Activated gamma-delta T cell treated with anti-CD3 and anti-CD28 coated beads, Interleukin-2, amount 50 U/mL, for 16 hours (primary cell): ENCODE measurements at regions not wholly inside any gene's neighbourhood (a gene's known extent, or its start where the extent isn't known, plus 50 kb on each side); places are given as distances from the start of the nearest gene placed in this dataset.

ENCODE experiments used
- DNase-seq: peaks from one replicate; pipeline ENCODE4 v3.0.0-alpha.2; 2020; ENCODE audit warnings: low read depth

DNA sequence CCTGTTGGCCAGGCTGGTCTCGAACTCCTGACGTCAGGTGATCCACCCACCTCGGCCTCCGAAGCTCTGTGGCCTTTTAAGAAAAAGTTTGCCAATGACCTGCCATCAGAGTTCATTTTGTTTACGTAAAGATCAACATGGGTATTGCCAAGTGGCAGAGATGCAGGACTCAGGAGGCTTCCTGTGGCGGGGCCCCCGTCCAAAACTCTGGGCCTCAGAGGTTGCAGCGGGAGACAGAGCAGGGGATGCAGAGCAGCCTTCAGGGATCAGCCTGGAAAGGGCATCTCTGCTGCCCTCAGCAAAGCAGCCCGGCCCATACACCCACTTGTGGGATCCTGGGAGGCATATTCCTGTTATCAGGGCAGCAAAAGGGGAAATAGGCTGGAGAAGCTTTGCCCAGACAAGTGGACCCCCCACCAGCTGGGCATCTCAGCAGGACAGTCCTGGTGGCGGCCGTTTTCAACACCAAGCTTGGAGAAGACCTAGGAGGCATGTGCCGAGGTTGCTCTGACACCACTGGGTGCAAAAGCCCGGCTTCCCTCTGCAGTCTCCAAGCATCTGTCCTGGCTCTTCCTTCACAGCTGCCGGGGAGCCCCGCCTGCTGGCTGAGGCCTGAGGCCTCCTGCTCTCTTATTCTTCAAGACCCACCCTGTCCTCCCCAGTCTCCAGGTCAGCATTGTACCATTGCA, 1152.4 kb downstream of the BRD1 start:
- DNase-seq: no peak

DNA sequence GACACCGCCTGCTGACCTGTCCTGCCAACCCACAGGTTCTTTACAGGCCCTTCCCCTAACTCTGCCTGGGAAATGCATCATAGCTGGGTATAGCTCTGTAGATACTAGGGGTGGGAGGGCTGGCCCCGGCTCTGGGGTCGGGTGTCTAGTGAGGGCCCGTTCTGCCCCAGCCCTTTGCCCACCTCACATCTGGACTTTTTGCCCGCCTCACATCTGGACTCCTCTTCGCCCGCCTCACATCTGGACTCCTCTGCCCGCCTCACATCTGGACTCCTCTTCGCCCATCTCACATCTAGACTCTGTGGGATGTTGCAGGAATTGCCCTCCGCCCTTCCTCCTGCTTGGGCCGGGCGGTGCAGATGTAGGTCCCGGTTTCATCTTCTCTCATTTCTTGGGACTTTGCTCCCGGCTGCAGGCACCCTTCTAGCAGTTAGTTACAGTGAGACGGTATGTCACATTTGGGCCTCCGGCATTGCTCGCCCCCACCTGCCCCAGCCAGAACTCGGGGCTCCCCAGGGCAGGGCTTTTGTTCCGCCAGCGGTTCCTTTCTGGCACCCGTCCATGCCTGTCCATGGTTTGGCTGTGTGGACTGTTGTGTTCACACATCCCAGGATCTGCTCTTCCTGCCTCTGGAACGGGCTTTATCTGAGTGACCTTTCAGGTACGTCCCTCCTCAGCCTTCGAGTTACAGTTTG, 1153.7 kb downstream of the BRD1 start:
- no peak for DNase-seq

DNA sequence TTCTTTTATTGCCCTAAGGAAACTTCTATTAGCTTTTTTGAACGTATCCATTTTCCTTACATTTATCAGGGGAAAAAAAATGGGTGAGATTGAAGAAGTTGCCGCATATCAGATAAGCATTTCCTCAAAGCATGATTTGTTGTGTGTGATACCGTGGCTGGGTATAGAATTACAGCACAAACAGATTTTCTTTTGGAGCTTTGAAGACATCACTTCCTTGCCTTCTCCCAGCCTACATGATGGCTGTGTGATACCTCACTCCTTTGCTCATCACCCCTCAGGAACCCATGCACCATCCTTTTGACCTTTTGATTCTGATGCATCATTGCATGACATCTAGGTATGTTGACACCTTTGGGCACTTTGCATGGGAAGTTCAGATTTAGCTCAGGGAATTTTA, 1155.3 kb downstream of the BRD1 start:
- no peak for DNase-seq

DNA sequence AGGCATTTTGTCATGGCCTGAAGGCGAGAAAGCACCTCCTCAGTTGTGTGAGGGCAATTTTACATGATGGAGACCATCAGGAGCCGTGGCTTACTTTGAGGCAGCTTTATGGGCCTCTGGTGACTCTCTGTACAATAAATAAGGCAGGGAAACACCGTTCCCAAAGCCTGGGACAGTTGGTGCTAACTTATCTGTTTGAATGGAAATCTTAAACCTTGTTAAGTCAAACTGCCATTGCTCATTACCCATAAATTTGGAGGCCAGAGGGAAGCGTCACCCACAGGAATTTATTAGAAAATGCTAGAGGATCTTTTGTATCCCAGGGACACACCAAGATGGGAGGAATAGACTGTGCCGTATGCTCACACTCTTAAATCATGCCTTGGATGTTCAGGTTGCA, 1156.9 kb downstream of the BRD1 start:
- DNase-seq: no peak

DNA sequence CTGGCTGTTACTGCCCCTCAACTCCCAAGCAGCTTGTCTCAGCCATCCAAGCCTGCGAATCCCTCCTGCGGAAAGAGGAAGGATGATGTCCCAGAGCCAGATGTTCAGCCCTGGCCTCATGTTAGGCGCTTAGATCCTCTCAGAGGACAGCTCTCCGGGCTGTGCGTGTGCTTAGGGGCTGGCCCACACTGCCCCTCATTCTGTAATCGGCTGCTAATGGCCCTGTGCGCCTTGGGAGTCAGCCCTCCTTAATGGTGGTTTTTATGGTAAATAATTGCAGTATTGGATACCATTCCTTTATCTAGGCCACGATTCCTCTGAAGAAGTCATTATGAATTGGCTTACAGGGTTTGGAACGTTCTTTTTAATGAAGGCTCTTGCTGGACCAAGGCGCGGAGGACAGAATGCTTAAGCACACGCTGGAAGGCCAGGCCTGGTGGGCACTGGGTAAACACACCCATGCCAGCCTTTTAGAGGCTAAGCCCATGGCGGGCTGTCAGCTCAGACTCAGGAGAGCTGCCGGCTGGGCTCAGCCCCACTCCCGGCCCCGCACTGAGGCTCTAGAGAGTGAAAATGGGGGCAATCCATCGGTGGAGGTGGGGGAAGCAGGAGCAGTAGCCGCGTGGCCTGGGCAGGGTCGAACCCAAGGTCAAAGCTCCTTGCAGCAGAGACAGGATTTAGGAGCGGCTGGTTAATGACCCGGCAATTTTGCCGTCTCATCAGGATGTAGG, 1157.5 kb downstream of the BRD1 start:
- no peak for DNase-seq

DNA sequence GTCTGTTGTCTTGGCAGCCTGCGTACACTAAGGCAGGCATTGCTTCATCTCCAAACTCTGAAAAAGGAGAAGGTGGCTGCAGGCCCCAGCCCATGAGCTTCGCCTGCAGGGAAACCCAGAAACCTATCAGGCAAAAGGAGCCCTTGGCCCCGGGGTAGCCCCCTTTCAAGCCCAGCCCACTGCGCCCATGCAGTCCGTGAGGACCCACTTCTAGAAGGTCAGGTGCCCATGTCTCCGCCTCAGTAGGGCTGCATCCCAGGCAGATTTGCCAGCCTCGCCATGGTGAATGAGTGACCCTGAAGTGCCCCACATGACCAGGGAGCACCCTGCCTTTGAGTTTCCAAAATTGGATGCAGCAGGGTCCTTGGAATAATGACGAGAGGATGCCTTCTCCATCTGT, 1158.4 kb downstream of the BRD1 start:
- DNase-seq: no peak

DNA sequence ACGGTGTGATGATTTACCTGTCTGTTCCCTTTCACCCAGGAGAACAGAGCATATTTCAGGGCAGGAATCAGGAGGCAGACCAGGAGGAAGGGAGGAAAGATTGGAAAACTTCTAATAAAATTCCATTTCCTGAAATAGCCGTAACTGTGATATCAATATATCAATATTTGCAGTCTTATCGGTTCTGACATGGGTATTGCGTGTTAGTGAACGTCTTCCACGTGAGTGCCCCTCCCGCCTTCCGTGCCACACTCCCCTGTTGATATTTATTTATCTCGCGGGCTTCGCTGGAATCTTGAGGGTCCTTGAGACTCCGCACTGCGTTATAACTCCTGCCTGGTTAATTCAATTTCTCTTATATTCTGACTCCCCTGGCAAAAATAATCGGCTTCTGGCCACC, 1160.4 kb downstream of the BRD1 start:
- no peak for DNase-seq

DNA sequence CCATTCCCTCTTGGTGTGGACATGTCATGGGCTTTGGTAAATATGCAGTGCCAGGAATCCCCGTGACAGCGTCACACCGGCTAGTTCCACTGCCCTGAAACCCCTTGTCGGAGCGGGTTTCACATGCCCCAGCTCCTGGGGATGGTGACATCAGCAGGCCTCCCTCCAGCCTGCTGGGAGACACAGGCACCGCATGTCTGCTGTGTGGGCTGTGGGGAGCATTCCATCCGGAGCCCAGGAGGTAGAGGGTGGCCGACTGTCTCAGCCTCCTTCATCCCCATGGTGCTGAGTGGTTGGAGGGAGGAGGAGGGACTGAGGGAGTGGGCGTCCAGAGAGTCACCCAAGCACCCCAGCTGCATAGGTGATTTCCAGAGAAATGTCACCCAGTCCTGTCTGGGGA, 1161.1 kb downstream of the BRD1 start:
- no peak for DNase-seq

DNA sequence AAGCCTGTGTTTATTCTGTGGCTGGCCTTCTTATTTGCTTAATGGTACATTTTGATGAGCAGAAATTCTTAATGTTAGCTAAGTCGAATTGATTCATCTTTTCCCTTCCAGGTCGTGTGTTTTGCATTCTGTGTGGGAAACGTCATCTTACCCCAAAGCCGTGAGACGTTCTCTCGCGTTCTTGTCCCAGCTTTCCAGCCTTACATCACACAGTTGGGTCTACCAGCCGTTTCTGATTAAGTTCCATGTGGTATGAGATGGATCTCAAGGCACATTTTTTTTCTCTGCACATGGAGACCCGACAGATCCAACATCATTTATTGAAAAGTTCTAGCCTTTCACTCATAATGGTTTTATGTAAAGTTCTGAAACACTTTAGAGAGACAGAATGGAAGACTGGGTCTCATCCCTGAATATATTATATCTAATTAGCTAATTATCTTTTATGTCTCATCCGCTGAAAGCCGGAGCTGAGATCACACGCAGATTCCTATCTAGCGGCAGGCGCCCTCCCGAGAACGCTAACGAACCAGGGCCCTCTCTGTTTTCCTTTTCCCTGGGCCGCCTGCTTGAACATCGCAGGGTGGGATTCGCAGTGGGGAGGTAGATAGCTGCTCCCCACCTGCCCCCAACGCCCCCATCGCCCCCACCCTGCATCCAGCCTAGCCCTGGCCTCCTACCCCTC, 1162.2 kb downstream of the BRD1 start:
- DNase-seq: no peak

DNA sequence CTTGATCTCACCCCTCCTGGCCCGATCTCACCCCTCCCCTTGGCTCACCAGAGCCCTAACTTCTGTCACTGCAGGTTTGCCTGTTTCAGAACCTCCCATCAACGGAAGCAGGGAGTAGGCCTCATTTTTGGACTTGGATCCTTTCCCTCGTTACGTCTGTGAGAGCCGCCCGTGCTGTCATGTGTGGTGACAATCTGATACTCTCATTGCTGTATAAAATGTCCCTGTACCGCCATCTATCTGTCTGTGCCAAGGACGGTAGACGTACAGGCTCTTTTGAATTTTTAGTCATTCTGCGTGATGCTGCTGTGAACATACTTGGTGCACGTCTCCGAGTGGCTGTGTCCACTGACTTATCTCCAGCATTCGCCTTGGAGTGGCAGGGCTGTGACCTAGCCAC, 1163.1 kb downstream of the BRD1 start:
- DNase-seq: no peak

DNA sequence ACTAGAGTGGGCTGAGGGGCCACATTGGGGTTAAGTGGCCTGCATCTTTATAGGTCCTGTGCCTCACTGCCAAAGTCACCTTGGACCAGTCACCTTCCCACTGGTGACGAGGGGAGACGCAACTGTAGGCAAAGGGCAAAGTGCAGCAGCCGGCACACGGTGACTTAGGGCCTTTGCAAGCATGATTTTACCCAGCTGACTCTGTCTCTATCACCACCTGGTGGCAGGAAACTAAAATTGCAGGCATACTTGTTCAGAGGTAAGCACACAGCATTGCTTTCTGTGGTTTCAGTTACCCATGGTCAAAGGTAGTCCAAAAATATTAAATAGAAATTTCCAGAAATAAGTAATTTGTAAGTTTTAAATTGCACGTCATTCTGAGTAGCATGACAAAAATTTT, 1164.4 kb downstream of the BRD1 start:
- DNase-seq: no peak

DNA sequence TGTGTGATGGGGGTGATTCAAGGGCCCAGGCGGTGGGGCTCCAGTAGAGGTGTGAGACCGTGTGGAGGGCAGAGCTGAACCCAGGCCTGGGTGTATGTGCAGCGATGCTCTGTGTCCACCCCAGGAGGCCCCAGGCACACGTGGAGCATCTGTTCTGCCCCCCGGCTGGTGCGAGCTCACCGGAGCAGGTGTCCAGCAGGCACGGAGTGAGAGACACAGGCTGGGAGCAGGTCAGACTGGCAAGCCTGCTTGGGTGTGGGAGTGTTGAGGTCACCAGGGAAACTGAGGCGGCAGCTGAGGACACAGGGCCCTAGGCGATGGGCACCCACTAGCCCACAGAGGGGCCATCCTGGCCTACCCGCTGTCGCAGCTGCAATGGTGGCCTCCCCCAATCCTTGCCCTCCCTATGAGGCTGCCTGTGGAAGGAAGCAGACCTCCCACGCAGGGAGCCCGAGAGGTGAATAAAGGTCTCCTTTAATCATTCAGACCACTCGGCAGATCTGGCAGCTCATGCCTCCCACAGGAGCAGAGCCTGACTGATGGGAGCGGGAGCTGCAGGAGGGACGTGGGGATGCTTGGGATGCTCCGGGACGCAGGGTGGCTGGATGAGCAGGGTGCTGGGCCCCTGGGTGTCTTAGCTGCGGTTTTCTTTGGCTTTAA, 1165.1 kb downstream of the BRD1 start:
- no peak for DNase-seq

DNA sequence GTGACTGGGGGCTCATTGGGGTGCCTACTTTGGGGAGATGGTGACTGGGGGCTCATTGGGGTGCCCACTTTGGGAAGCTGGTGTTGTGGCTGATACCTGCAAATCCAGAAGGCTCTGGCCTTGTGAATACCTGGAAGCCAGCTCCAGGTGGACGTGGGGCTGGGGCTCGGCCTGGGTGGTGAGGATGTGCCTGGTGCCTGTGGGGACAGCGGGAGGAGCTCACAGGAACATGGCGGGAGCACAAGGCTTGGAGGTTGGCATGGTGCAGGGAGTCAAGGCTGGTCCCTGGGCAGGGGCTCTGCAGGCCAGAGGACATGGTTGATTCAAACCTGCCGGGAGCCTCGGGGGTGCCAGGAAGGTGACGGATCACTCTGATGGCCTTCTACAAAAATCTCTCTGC, 1165.7 kb downstream of the BRD1 start:
- no peak for DNase-seq

DNA sequence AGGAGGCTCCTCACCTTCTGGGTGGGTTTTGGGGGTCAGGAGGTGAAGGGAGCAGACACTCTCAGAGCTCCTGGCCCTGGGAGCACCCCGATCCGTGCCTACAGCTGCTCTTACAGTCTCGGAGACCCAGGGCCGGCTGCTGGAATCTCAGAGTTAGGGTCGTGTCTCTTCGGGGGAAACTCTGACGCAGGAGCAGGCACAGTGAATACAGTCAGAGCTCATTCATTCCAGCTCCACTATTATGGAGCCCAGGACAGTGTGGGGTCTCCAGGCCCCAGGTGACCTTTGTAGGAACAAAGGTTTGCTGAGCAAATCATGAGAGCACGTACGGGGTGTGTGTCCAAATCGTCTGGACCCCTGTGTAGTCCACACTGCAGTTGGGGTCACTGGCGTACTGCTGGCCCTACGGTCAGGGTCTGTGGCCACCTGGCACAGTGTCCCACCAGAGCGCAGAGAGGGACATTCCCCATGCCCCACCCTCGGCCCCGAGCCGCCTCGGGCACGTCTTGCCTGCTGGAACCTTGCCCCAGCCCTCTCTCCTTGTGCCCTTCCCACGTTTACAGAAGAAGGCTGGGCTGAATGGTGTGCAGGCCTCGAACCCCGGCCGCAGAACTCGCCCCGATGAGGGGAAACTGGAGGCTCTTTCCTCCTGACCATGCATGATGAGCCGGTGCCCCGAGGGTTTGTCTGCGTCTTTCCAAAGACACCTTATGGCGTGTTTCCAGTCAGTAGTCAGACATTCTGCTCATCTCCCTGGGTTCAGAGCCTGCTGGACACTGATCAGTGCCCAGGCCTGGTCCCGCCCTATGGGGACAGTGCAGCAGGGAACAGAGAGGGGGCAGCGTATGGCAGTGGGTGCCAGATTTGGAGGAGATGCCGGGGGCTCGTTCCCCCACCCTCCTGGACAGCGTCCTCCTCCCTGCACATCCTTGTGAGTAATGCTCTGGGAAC, 1166.6 kb downstream of the BRD1 start:
- DNase-seq: no peak

DNA sequence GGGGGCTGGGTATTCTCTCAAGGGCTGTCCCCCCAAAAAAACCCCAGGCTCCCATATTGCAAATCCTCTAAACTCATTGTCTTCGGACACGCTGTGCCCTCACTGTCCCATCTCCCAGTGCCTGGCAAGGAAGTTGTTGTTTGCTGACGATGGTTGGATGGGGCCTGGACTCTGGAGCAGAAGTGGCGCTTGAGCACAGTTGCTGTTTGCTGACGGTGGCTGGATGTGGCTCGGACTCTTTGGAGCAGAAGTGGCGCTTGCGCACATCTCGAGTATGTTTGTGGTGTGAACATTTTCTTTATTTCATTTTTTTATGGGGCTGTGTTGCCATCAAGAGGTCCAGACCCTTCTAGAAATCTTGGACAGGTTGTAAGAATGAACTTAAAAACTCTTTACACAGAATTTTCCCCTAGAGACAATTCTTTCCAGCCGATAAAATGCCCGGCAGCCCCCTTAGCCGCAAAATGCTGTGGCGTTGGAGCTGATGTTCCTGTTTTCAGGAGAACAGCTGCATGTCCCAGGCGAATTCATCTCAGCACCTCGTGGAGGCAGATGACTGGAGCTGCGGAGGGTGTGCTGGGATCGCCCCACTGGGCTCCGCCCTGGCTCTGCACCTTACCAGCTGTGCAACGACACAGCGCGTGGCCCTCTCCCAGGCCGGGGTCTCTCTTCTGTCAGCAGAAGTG, 1167.4 kb downstream of the BRD1 start:
- no peak for DNase-seq

DNA sequence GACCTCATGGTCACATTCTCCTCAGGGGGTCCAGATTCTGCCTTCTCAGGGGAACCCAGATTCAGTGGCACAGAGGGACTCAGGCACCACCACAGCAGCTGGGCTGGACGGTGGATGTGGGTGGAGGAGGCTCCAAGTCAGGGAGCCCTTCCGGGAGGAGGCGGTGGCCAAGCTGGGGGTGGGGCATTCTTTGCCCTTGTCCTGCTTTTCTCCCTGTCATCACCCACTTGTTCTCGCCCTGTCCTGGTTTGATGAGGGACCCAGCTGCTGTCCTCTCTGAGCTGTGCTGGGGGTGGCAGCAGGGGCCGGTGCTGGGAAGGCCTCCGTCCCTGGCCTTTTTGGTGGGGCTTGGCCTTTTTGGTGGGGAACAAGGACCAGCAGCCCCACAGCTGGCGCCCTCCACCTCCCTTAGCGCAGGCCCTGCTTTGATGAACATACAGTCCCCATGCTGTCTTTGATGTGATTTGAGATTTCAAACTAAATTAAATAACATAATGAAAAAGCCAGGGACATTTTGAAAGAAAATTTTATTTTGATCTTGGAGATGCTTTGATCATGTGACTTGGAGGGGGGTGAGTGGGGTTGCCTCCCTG, 1168.2 kb downstream of the BRD1 start:
- no peak for DNase-seq

DNA sequence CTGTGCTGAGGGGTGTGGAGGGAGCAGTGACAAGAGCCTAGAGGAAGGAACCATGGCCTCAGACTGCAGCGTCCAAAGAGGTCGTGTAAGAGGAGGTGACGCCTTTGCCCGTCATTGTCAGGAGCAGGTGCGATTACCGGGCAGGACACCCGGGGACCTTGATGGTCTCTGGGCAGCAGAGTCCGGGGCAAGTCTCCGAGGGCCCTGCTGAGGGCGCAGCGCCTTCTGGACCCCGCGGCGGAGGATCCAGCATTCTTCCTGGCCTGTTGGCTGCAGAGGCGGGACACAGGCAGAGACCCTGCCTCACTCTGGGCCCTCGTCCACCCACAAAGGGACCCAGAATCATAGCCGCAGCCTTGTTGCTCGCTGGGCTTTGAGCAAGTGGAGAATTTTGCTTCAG, 1168.8 kb downstream of the BRD1 start:
- DNase-seq: no peak

DNA sequence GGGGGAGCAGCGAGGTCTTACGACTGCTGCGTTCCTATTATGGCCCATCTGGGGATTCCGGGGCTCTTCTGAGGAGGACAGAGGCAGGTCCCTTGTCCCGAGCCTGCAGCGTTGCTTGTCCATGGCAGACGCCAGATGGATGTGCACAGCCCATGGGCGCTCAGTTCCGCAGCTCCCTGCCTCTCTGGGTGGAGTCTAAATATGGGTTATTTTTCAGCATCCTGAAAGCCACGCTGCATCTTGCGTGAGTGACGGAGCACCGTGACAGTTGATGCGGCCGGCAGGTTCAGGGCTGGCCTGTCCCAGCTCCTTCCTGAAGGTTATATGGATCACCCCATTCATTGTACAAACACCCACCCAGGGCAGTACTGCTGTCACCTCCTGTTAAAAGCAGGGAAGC, 1169.4 kb downstream of the BRD1 start:
- no peak for DNase-seq

DNA sequence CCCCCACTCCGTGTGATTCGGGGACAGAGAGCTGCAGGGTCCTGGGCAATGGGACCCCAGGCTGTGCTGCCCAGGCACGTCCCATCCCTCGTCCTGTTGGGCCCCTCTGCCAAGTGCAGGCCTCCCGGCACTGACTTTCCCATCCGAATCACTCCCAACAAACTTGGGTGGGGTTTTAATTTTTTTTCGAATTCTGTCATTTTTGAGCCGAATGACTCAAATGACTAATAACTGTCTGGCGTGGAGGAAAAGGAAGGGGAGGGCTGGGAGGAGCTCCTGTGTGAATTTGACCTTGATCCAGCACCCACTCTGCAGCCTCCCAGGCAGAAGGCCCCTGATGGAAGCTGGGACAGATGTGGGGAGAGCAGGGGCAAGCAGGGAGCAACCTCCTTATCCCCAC, 1173.2 kb downstream of the BRD1 start:
- DNase-seq: no peak

DNA sequence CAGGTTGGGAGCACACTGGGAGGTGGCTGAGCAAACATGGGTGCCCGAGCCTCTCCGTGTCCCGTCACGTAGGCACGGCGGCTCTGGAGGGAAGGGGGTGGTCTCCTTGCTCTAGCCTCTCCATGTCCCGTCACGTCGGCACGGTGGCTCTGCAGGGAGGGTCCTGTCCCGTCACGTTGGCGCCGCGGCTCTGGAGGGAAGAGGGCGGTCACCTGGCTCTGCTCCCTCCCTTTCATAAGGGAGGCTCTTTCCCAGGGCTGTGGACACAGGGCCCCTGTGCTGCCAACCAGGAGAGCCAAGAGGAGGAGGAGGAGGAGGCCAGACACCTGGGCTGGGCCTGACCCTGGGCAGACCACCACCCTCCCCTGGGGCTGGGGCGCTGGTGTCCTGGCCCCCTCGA, 1173.7 kb downstream of the BRD1 start:
- no peak for DNase-seq
